HG03442 (cell line): ENCODE measurements at regions not wholly inside any gene's neighbourhood (a gene's known extent, or its start where the extent isn't known, plus 50 kb on each side); places are given as distances from the start of the nearest gene placed in this dataset.
"Not testable (repeated sequence)": the region's sequence is repeated elsewhere in the genome, so short reads cannot be mapped to it uniquely, and the experiment has no call there.

Experiments used
- ATAC-seq: cut with Tn5 transposase; IDR thresholded peaks from one replicate; pipeline ENCODE4 v1.9.1; 2021; ENCODE audit warnings: mild to moderate bottlenecking, moderate library complexity; ENCODE audit not compliant: unreplicated experiment

- no peak for ATAC-seq
Observed at GRCh38 chr16:59601452-59601851, 867.3 kb upstream of the GOT2 start.

- no peak for ATAC-seq
Observed at GRCh38 chr16:59597269-59597668, 863.2 kb upstream of the GOT2 start.

- no peak for ATAC-seq
Observed at GRCh38 chr16:59596693-59597092, 862.6 kb upstream of the GOT2 start.

DNA sequence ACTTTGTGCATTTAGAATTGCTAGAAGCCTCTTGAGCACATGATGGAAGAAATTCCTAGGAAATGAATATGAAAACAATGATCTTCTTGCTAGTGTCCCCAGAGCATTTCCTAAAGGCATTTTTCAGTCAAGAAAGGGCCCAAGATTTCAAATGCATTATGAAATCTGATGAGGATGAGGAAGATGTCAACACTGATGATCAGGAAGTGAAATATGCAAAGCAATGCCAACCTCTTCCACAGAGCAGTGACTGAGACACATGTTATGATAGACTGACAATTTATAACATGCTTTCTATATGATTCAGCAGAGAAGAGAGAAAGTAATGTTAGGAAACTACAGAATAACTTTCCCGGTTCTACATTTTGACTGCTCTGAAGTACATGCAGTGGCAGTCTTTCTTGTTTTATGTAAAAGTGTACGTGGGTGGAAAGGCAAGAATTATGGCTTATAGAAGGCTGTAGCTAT lies 859.1 kb upstream of the GOT2 start:
- ATAC-seq = no peak

DNA sequence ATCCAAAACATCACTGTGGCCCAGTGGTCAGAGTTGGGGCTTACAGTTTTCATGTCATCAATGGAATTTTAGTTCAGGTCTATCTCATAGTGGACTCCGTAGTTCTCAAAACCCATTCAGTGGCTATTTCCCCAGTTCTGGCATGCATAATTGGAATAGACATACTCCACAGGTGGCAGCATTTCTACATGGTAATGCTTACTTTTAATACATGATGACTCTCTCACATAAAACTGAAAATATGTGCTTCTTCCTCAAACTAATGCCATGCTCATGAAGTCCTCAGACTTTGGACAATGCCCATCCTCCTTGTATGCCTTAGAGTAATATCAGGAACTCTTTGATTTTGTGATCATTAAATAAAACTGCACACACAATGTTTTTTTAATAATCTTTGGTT lies 857.4 kb upstream of the GOT2 start:
- ATAC-seq = no peak

- ATAC-seq = no peak
Observed at GRCh38 chr16:59590845-59591244, 856.7 kb upstream of the GOT2 start.

DNA sequence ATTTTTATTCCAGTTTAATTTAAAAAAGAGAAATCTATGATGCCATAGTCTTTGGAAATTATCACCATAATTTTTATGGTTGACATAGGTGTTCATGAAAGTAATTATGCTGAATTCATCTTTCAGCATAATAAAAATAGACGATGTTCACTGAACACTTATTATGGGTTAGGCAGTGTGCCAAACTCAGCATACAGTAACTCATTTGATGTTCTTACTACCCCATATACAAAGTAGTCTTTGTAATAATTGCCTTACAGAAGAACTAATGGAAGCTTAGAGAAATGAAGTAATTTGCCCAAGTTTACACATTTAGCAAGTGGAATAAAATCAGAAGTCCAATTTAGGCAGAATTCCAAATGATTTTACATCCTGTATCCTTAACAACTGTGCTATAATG lies 852.2 kb upstream of the GOT2 start:
- ATAC-seq = no peak

GRCh38 chr16:59574296-59574695 lies 840.2 kb upstream of the GOT2 start:
- no peak for ATAC-seq

DNA sequence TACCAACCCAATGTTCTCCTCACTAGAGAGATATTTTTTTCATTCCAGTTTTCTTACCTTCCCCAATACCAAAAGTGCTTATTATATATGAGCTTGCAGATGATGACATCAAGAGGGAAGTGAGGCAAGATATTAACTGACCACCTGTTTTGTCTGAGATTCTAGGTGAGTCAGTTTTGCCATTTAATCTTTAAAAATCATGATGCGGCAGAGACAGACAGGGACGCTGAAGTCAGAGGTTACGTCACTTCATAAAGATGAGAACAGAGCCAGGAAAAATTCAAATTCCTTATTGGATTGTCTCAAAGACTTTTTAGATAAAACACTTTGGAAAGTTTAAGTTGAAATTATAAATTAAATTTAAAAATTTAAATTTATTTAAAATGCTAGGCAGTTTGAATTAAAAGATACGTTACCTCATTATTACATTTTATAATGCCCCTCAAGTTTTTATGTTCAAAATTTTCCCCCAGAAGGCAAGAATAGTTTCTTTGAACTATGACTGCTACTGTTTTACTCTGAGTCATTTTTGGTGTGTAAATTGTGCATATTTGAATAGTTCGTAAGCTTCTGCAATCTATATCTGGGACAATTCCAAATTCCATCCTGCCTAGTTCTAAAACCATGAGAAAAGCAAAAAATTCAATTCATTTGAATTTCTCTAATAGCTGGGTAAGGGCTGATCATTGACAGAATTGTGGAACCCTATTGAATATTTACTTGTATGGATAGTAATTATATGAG lies 839.6 kb upstream of the GOT2 start:
- no peak for ATAC-seq

GRCh38 chr16:59567496-59567895 lies 833.4 kb upstream of the GOT2 start:
- ATAC-seq = no peak

DNA sequence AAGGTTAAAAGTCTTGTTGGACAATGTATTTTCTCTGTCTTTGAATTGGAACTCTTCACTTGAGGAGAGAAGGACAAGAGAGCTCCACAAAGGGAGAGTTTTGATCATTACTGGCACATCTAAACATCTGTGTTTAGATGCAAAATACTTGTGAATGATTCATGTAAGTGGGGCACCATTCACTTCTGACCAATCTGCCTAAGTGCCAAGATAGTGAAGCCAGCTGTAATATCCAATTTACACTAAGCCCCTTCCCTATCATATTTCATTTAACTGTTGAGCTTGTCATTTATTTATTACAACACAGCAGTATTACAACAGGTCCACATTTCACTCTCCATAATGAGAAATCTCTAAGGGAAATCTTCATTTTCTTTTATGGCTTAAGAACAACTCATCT lies 832.3 kb upstream of the GOT2 start:
- ATAC-seq = no peak

DNA sequence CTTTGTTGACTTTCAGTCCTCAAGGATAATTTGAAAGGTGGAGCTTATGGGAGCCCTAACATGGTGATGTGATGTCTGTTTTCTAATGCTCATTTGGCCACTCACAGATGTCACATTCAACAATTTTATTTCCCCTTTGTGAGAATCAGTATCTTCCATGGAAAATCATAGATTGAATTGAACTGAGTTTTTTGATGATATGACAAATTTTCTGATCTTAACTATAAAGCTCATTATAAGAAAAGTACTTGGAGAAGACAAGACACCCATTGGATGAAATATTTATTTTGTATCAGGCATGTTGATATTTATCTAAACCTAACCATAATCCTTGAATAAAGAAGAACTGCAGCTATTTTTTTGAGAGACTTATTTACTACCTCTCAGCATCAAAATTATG lies 824.6 kb upstream of the GOT2 start:
- ATAC-seq = no peak

DNA sequence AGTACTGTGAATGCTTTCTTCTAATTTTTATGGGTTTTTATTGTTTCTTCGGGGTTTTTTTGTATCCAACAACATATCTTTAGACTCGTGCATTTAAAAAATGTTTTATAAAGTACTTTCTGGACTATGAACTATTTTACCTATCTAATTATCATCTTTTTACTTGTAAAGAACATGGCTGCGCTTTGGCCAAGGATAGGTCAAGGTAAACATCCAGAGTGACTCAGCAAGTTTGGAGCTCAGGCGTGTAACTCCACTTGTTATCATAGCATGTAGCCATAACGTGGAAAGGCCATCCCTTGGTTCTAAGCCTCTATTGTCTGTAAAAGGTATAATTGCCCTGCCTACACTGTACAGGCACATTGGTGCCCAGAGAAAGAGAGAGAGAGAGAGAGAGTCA lies 818.0 kb upstream of the GOT2 start:
- ATAC-seq = no peak

GRCh38 chr16:59545721-59546120 lies 811.6 kb upstream of the GOT2 start:
- ATAC-seq = no peak

- no peak for ATAC-seq
Observed at GRCh38 chr16:59543641-59544040, 809.5 kb upstream of the GOT2 start.

GRCh38 chr16:59540621-59541020 lies 806.5 kb upstream of the GOT2 start:
- ATAC-seq = no peak

DNA sequence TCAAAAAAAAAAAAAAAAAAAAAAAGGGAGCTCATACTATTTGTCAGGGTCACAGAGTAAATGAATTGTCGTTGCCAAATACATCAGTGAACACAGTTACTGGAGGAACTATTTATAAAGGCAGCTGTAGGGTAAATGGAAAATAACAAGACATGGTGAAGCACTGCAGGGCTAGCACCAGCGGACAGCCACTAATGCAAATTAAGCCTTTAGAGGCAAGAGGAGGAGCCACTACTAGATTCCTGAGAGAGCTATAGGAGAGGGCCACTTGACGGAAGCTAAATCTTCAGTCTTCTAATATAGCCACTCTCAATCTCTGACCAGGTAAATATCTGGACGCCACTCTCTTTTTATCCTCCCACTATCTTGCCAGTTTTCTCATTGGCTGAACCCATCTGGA lies 801.2 kb upstream of the GOT2 start:
- no peak for ATAC-seq

DNA sequence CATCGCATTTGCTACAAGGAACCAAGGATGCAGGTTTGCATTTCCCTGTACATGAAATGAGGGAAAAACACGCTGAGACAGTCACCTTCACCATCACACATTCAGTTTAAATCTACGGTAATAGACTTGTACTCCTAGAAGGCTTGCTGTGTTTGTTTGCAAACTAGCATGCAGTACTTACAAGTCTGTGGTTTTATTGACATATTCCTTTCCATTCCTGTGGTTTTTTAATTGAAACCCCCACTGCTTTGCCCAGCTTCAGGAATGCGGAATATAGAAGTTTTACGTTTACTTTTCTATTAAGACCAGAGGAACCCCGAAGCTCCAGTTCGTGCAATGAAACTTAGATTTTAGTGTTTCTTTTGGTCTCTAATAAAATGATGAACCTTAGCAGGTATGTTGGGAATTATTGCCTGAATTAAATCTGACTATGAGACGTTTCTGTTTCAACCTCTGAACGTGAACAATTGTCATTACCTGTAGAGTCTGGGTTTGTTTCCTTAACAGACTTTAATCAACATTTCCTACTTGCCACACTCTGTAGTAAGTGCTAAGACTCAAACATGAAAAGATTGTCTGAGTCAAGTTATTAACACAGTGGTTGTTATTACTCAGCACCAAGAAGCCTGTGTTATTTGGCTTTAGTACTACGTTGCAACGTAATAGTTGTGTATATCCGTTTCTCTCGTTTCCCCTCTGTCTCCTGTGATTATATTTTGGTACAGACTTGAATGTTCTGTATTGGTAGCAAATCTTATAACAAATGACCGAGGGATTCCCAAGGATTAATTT lies 793.3 kb upstream of the GOT2 start:
- no peak for ATAC-seq

- ATAC-seq = no peak
Observed at GRCh38 chr16:59522826-59523225, 788.7 kb upstream of the GOT2 start.

- not testable (repeated sequence) for ATAC-seq
Observed at GRCh38 chr16:59518721-59519120, 784.6 kb upstream of the GOT2 start.

DNA sequence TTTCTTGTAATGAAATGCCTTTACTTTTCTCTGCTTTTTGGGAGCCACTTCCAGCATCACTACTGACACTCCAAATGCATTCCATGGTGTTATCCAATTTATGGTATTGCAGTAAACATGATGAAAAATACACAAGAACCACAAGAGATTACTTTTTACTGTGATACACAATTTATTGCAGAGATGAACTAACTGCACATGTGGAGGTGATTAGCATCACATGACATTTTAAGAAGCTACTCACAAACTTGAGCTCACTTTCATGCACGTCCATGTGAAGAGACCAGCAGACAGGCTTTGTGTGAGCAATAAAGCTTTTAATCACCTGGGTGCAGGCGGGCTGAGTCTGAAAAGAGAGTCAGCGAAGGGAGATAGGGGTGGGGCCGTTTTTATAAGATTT lies 780.5 kb upstream of the GOT2 start:
- no peak for ATAC-seq

- ATAC-seq = no peak
Observed at GRCh38 chr16:59510008-59510424, 775.9 kb upstream of the GOT2 start.
